ENCODE measurements at regions not wholly inside any gene's neighbourhood (a gene's known extent, or its start where the extent isn't known, plus 50 kb on each side); places are given as distances from the start of the nearest gene placed in this dataset.

- peak; percentile 22; the same call in 2 of the 3 replicates for ATAC-seq
- no peak for TF ChIP-seq ZFP30 (CRISPR knock-in tag; IDR thresholded peaks at IDR 0.05)
- TF ChIP-seq PPARA (CRISPR knock-in tag; IDR thresholded peaks at IDR 0.05; ENCODE audit: borderline replicate concordance), result no peak
- no peak for TF ChIP-seq SNAI2 (CRISPR knock-in tag; IDR thresholded peaks at IDR 0.05)
- TF ChIP-seq ZNF565 (CRISPR knock-in tag; conservative IDR thresholded peaks at IDR 0.05; ENCODE audit: low read depth), result no peak
- no peak for TF ChIP-seq CSRNP3 (CRISPR knock-in tag; IDR thresholded peaks at IDR 0.05)
- TF ChIP-seq PATZ1 (CRISPR knock-in tag; IDR thresholded peaks at IDR 0.05; ENCODE audit: borderline replicate concordance), result no peak
- no peak for TF ChIP-seq POU6F1 (CRISPR knock-in tag; IDR thresholded peaks at IDR 0.05; ENCODE audit: borderline replicate concordance, low read depth)
- TF ChIP-seq ZFP3 (CRISPR knock-in tag; IDR thresholded peaks at IDR 0.05), result no peak
These were observed 73.9 kb upstream of the TANC2 start for GRCh38 chr17:62892061-62892675.

GRCh38 chr17:62891659-62892058, 74.4 kb upstream of the TANC2 start:
- ATAC-seq, result no peak
- TF ChIP-seq PPARA (CRISPR knock-in tag; IDR thresholded peaks at IDR 0.05; ENCODE audit: borderline replicate concordance), result no peak
- TF ChIP-seq CSRNP3 (CRISPR knock-in tag; IDR thresholded peaks at IDR 0.05), result no peak
- TF ChIP-seq ZFP3 (CRISPR knock-in tag; IDR thresholded peaks at IDR 0.05), result no peak
- no peak for TF ChIP-seq ZNF8 (CRISPR knock-in tag; IDR thresholded peaks at IDR 0.05)
- no peak for TF ChIP-seq PATZ1 (CRISPR knock-in tag; IDR thresholded peaks at IDR 0.05; ENCODE audit: borderline replicate concordance)
- TF ChIP-seq RARB (CRISPR knock-in tag; IDR thresholded peaks at IDR 0.05), result no peak
- TF ChIP-seq ZFP30 (CRISPR knock-in tag; IDR thresholded peaks at IDR 0.05), result no peak
- no peak for TF ChIP-seq CSDC2 (CRISPR knock-in tag; IDR thresholded peaks at IDR 0.05)
- no peak for TF ChIP-seq TOX (CRISPR knock-in tag; IDR thresholded peaks at IDR 0.05; ENCODE audit: borderline replicate concordance)

- TF ChIP-seq ZFP30 (CRISPR knock-in tag; IDR thresholded peaks at IDR 0.05) (no peak), TOX (CRISPR knock-in tag; IDR thresholded peaks at IDR 0.05; ENCODE audit: borderline replicate concordance) (no peak), PPARA (CRISPR knock-in tag; IDR thresholded peaks at IDR 0.05; ENCODE audit: borderline replicate concordance) (no peak), CSRNP3 (CRISPR knock-in tag; IDR thresholded peaks at IDR 0.05) (no peak), CSDC2 (CRISPR knock-in tag; IDR thresholded peaks at IDR 0.05) (no peak), RARB (CRISPR knock-in tag; IDR thresholded peaks at IDR 0.05) (no peak), TCF4 (CRISPR knock-in tag; IDR thresholded peaks at IDR 0.05; ENCODE audit: borderline replicate concordance) (no peak), ZFP3 (CRISPR knock-in tag; IDR thresholded peaks at IDR 0.05) (no peak), BACH2 (CRISPR knock-in tag; IDR thresholded peaks at IDR 0.05; ENCODE audit: borderline replicate concordance) (no peak), ZNF565 (CRISPR knock-in tag; conservative IDR thresholded peaks at IDR 0.05; ENCODE audit: low read depth) (no peak), ISL1 (CRISPR knock-in tag; IDR thresholded peaks at IDR 0.05) (no peak)
- ATAC-seq, result no peak
These were observed 77.3 kb upstream of the TANC2 start for GRCh38 chr17:62888765-62889164.

GRCh38 chr17:62888148-62888547, 77.9 kb upstream of the TANC2 start:
- ATAC-seq, result no peak
- TF ChIP-seq TOX (CRISPR knock-in tag; IDR thresholded peaks at IDR 0.05; ENCODE audit: borderline replicate concordance), result no peak
- no peak for TF ChIP-seq CSRNP3 (CRISPR knock-in tag; IDR thresholded peaks at IDR 0.05)
- TF ChIP-seq OSR1 (CRISPR knock-in tag; IDR thresholded peaks at IDR 0.05), result no peak
- TF ChIP-seq CREB5 (CRISPR knock-in tag; IDR thresholded peaks at IDR 0.05; ENCODE audit: low read depth), result no peak
- TF ChIP-seq CSDC2 (CRISPR knock-in tag; IDR thresholded peaks at IDR 0.05), result no peak
- no peak for TF ChIP-seq RARB (CRISPR knock-in tag; IDR thresholded peaks at IDR 0.05)
